ENCODE measurements at regions not wholly inside any gene's neighbourhood (a gene's known extent, or its start where the extent isn't known, plus 50 kb on each side); places are given as distances from the start of the nearest gene placed in this dataset.

DNA sequence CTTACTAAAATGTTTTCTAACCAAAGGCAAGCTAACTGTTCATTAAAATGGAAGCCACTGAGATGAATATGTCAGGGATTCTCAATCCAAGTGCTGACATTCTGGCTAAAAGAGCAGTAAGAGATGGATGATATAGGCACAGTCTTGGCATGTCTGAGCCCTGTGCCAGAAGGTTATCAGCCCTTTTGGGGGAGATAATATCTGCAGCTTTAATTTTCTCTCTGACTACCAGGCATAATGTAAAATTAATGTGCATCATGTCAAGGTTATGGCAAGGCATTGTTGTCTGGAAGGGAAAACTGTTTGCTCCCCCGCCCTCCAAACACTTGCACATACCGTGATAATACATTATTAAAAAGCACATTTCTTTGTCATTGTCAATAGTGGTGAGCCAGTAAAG is 609.8 kb downstream of the ZNF608 start:
- no peak overlapping the region for H3K27ac ChIP-seq (ENCODE audit: low read depth, low read length)
- ChIA-PET CTCF (no interaction called here), POLR2A (no interaction called here), RAD21 (ENCODE audit: low non-redundant PET in 1 of 2, low total read pairs in 2 of 2, uncharacterized antibody in 2 of 2, unreplicated experiment in 2 of 2) (no interaction called here)
- H3K4me1 ChIP-seq (ENCODE audit: control insufficient read depth in 1 of 2, insufficient read depth in 2 of 2, low read length in 2 of 2) = no peaks in the 10 kb centered on the region
- no peak overlapping the region for H3K9ac ChIP-seq (ENCODE audit: low read length)
- H2AFZ ChIP-seq (ENCODE audit: low read depth, low read length, poor library complexity, severe bottlenecking) = no peak overlapping the region
- no peak overlapping the region for H3K4me3 ChIP-seq (replicated peaks in 1 of 2; ENCODE audit: low read depth in 1 of 2, low read length in 2 of 2)
- BruUV-seq (replicated peaks) = no TSS peak
- ATAC-seq (no peak), DNase-seq (ENCODE audit: low read depth, low spot score) (no peak)
- no peaks in the 10 kb centered on the region for H3K36me3 ChIP-seq (ENCODE audit: control insufficient read depth in 1 of 2, insufficient read depth in 2 of 2, low read length in 2 of 2)
- no peaks in the 10 kb centered on the region for H3K9me3 ChIP-seq (ENCODE audit: control insufficient read depth in 1 of 2, insufficient read depth in 1 of 2, low read depth in 1 of 2, low read length in 2 of 2)
- no peaks in the 10 kb centered on the region for H3K27me3 ChIP-seq (ENCODE audit: insufficient read depth, low read length)
- no peaks in the 10 kb centered on the region for H3K9me2 ChIP-seq (ENCODE audit: insufficient read depth)
- H3K4me2 ChIP-seq (ENCODE audit: low read length) = no peak overlapping the region
- H4K20me1 ChIP-seq (ENCODE audit: insufficient read depth) = no peaks in the 10 kb centered on the region
- intact Hi-C loops (cut with micrococcal nuclease) = no loop called here
- no peaks in the 10 kb centered on the region for H3K79me2 ChIP-seq (ENCODE audit: insufficient read depth, low read length)
- TF ChIP-seq ELF1 (IDR thresholded peaks at IDR 0.05; ENCODE audit: borderline replicate concordance, low read depth) (no peak), EGR1 (IDR thresholded peaks at IDR 0.05; ENCODE audit: low read depth) (no peak), ZNF274 (IDR thresholded peaks at IDR 0.05; ENCODE audit: low read depth, low read length) (no peak), CTCF (IDR thresholded peaks at IDR 0.05 in 2 of 3, conservative IDR thresholded peaks at IDR 0.05 in 1 of 3; ENCODE audit: borderline replicate concordance in 1 of 3, insufficient read depth in 1 of 3, low read depth in 2 of 3, low read length in 2 of 3) (no peak), POLR2AphosphoS5 (IDR thresholded peaks at IDR 0.05; ENCODE audit: low read depth, low read length) (no peak), SP1 (IDR thresholded peaks at IDR 0.05; ENCODE audit: low read depth) (no peak), REST (IDR thresholded peaks at IDR 0.05; ENCODE audit: low read depth) (no peak), ZFX (IDR thresholded peaks at IDR 0.05) (no peak), MAX (IDR thresholded peaks at IDR 0.05) (no peak), SIN3A (IDR thresholded peaks at IDR 0.05; ENCODE audit: low read depth) (no peak), CEBPB (IDR thresholded peaks at IDR 0.05; ENCODE audit: low read depth) (no peak), SRF (IDR thresholded peaks at IDR 0.05; ENCODE audit: low read depth) (no peak), EZH2 (IDR thresholded peaks at IDR 0.05) (no peak), EZH2phosphoT487 (IDR thresholded peaks at IDR 0.05; ENCODE audit: borderline replicate concordance) (no peak), CBX3 (IDR thresholded peaks at IDR 0.05; ENCODE audit: low read depth) (no peak), POLR2A (IDR thresholded peaks at IDR 0.05; ENCODE audit: borderline replicate concordance, extremely low read depth, insufficient read depth, insufficient read length) (no peak), TCF7L2 (IDR thresholded peaks at IDR 0.05; ENCODE audit: borderline replicate concordance, extremely low read depth, insufficient read depth, insufficient read length) (no peak)
- TF ChIP-seq, protein P1, sequence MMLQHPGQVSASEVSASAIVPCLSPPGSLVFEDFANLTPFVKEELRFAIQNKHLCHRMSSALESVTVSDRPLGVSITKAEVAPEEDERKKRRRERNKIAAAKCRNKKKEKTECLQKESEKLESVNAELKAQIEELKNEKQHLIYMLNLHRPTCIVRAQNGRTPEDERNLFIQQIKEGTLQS (IDR thresholded peaks at IDR 0.05) = no peak
- TF ChIP-seq, protein P2, sequence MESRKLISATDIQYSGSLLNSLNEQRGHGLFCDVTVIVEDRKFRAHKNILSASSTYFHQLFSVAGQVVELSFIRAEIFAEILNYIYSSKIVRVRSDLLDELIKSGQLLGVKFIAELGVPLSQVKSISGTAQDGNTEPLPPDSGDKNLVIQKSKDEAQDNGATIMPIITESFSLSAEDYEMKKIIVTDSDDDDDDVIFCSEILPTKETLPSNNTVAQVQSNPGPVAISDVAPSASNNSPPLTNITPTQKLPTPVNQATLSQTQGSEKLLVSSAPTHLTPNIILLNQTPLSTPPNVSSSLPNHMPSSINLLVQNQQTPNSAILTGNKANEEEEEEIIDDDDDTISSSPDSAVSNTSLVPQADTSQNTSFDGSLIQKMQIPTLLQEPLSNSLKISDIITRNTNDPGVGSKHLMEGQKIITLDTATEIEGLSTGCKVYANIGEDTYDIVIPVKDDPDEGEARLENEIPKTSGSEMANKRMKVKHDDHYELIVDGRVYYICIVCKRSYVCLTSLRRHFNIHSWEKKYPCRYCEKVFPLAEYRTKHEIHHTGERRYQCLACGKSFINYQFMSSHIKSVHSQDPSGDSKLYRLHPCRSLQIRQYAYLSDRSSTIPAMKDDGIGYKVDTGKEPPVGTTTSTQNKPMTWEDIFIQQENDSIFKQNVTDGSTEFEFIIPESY (IDR thresholded peaks at IDR 0.05; ENCODE audit: extremely low read depth, insufficient replicate concordance, low read length) = no peak

All from HCT116 (cell line).